Memory B cell (primary cell): ENCODE measurements at regions not wholly inside any gene's neighbourhood (a gene's known extent, or its start where the extent isn't known, plus 50 kb on each side); places are given as distances from the start of the nearest gene placed in this dataset.
"Not testable (repeated sequence)": the region's sequence is repeated elsewhere in the genome, so short reads cannot be mapped to it uniquely, and the experiment has no call there.

Source experiments
- ATAC-seq: fragments of 150-1000 bp; cut with Tn5 transposase; 2 replicates; pipeline ENCODE4 v1.10.0; 2021; ENCODE audit warnings: low read depth, mild to moderate bottlenecking, moderate library complexity
- DNase-seq, 2 donors: peaks; one replicate each; pipeline ENCODE4 v3.0.0; 2022; ENCODE audit warnings: low spot score in 2 of 2
- H3K27ac Mint-ChIP-seq: one replicate; pipeline ENCODE4 v1.8.0; 2022; ENCODE audit warnings: mild to moderate bottlenecking, moderate library complexity, mixed read lengths
- H3K27me3 Mint-ChIP-seq: one replicate; pipeline ENCODE4 v1.8.0; 2022; ENCODE audit warnings: mixed read lengths
- H3K36me3 Mint-ChIP-seq: one replicate; pipeline ENCODE4 v1.8.0; 2022; ENCODE audit warnings: mild to moderate bottlenecking, mixed read lengths
- H3K4me1 Mint-ChIP-seq: one replicate; pipeline ENCODE4 v1.8.0; 2022; ENCODE audit warnings: mixed read lengths
- H3K4me3 Mint-ChIP-seq: one replicate; pipeline ENCODE4 v1.8.0; 2022; ENCODE audit warnings: mild to moderate bottlenecking, moderate library complexity, mixed read lengths
- H3K9me3 Mint-ChIP-seq: one replicate; pipeline ENCODE4 v1.8.0; 2022; ENCODE audit warnings: mixed read lengths

GRCh38 chr5:130501151-130501865, 597.0 kb downstream of the CHSY3 start:
- Mint-ChIP-seq H3K27me3 (no peaks in the 10 kb centered on the region), H3K27ac (no peak overlapping the region), H3K36me3 (no peaks in the 10 kb centered on the region), H3K4me3 (no peak overlapping the region), H3K9me3 (peaks cover 5% of the 10 kb centered on the region), H3K4me1 (no peaks in the 10 kb centered on the region)
- ATAC-seq (no peak), DNase-seq (no peak)

- H3K27me3 Mint-ChIP-seq, H3K9me3 Mint-ChIP-seq, H3K36me3 Mint-ChIP-seq: not testable (repeated sequence)
Measured at GRCh38 chr5:130500495-130500894, 596.2 kb downstream of the CHSY3 start.

GRCh38 chr5:130496215-130496614, 592.0 kb downstream of the CHSY3 start:
- no peaks in the 10 kb centered on the region for H3K27me3 Mint-ChIP-seq
- no peaks in the 10 kb centered on the region for H3K4me1 Mint-ChIP-seq
- ATAC-seq, result no peak
- no peak for DNase-seq
- H3K27ac Mint-ChIP-seq, result no peak overlapping the region
- H3K4me3 Mint-ChIP-seq, result no peak overlapping the region
- peaks cover 6% of the 10 kb centered on the region for H3K9me3 Mint-ChIP-seq
- no peaks in the 10 kb centered on the region for H3K36me3 Mint-ChIP-seq

More at GRCh38 chr5:130500495-130500894, 596.2 kb downstream of the CHSY3 start:
- H3K4me3 Mint-ChIP-seq, H3K4me1 Mint-ChIP-seq, H3K27ac Mint-ChIP-seq, DNase-seq, ATAC-seq: not testable (repeated sequence)

- no peak overlapping the region for H3K4me3 Mint-ChIP-seq
- H3K27ac Mint-ChIP-seq, result no peak overlapping the region
- peaks cover 2% of the 10 kb centered on the region for H3K9me3 Mint-ChIP-seq
- no peaks in the 10 kb centered on the region for H3K36me3 Mint-ChIP-seq
- DNase-seq, result no peak
- no peaks in the 10 kb centered on the region for H3K27me3 Mint-ChIP-seq
- H3K4me1 Mint-ChIP-seq, result no peaks in the 10 kb centered on the region
- ATAC-seq, result no peak
Measured at GRCh38 chr5:130488252-130488651, 584.0 kb downstream of the CHSY3 start.

- no peak overlapping the region for H3K27ac Mint-ChIP-seq
- ATAC-seq, result no peak
- no peaks in the 10 kb centered on the region for H3K4me1 Mint-ChIP-seq
- H3K4me3 Mint-ChIP-seq, result no peak overlapping the region
- H3K27me3 Mint-ChIP-seq, result peaks cover 4% of the 10 kb centered on the region
- H3K36me3 Mint-ChIP-seq, result no peaks in the 10 kb centered on the region
- peaks cover 13% of the 10 kb centered on the region for H3K9me3 Mint-ChIP-seq
- DNase-seq, result no peak
Measured at GRCh38 chr5:130479045-130479804, 575.0 kb downstream of the CHSY3 start.

- Mint-ChIP-seq H3K36me3 (no peaks in the 10 kb centered on the region), H3K27ac (no peak overlapping the region), H3K4me3 (no peak overlapping the region), H3K27me3 (no peaks in the 10 kb centered on the region), H3K9me3 (peaks cover 17% of the 10 kb centered on the region), H3K4me1 (no peaks in the 10 kb centered on the region)
- DNase-seq (no peak), ATAC-seq (no peak)
Measured at GRCh38 chr5:130476325-130476724, 572.1 kb downstream of the CHSY3 start.

GRCh38 chr5:130462516-130462915, 558.3 kb downstream of the CHSY3 start:
- H3K36me3 Mint-ChIP-seq, result no peaks in the 10 kb centered on the region

GRCh38 chr5:130455175-130455574, 550.9 kb downstream of the CHSY3 start:
- H3K27me3 Mint-ChIP-seq, result no peaks in the 10 kb centered on the region

More at GRCh38 chr5:130462516-130462915, 558.3 kb downstream of the CHSY3 start:
- no peak overlapping the region for H3K4me3 Mint-ChIP-seq
- no peak for DNase-seq
- no peak for ATAC-seq
- H3K27me3 Mint-ChIP-seq, result no peaks in the 10 kb centered on the region
- H3K4me1 Mint-ChIP-seq, result no peaks in the 10 kb centered on the region
- no peak overlapping the region for H3K27ac Mint-ChIP-seq
- peaks cover 2% of the 10 kb centered on the region for H3K9me3 Mint-ChIP-seq

GRCh38 chr5:130452744-130453143, 548.5 kb downstream of the CHSY3 start:
- Mint-ChIP-seq H3K4me1 (no peaks in the 10 kb centered on the region), H3K4me3 (no peak overlapping the region), H3K9me3 (peaks cover 10% of the 10 kb centered on the region), H3K27me3 (no peaks in the 10 kb centered on the region), H3K36me3 (no peaks in the 10 kb centered on the region), H3K27ac (no peak overlapping the region)
- no peak for ATAC-seq
- no peak for DNase-seq

More at GRCh38 chr5:130455175-130455574, 550.9 kb downstream of the CHSY3 start:
- Mint-ChIP-seq H3K4me3 (no peak overlapping the region), H3K36me3 (no peaks in the 10 kb centered on the region), H3K9me3 (peaks cover 10% of the 10 kb centered on the region), H3K27ac (no peak overlapping the region), H3K4me1 (no peaks in the 10 kb centered on the region)
- DNase-seq (no peak), ATAC-seq (no peak)

- Mint-ChIP-seq H3K27me3 (no peaks in the 10 kb centered on the region), H3K9me3 (peaks cover 15% of the 10 kb centered on the region), H3K4me1 (no peaks in the 10 kb centered on the region), H3K27ac (no peak overlapping the region), H3K4me3 (no peak overlapping the region), H3K36me3 (peaks cover 2% of the 10 kb centered on the region)
- DNase-seq (no peak), ATAC-seq (no peak)
Measured at GRCh38 chr5:130436430-130436829, 532.2 kb downstream of the CHSY3 start.

- no peak for DNase-seq
- Mint-ChIP-seq H3K9me3 (no peaks in the 10 kb centered on the region), H3K27ac (no peak overlapping the region), H3K36me3 (no peaks in the 10 kb centered on the region), H3K4me1 (no peaks in the 10 kb centered on the region), H3K27me3 (no peaks in the 10 kb centered on the region), H3K4me3 (no peak overlapping the region)
- no peak for ATAC-seq
Measured at GRCh38 chr5:130427222-130427955, 523.1 kb downstream of the CHSY3 start.

- ATAC-seq (no peak), DNase-seq (no peak)
- Mint-ChIP-seq H3K36me3 (no peaks in the 10 kb centered on the region), H3K4me1 (no peaks in the 10 kb centered on the region), H3K4me3 (no peak overlapping the region), H3K27me3 (no peaks in the 10 kb centered on the region), H3K27ac (no peak overlapping the region), H3K9me3 (no peaks in the 10 kb centered on the region)
Measured at GRCh38 chr5:130425424-130425823, 521.2 kb downstream of the CHSY3 start.

GRCh38 chr5:130424341-130424740, 520.1 kb downstream of the CHSY3 start:
- H3K4me1 Mint-ChIP-seq, result no peaks in the 10 kb centered on the region
- H3K27me3 Mint-ChIP-seq, result no peaks in the 10 kb centered on the region
- DNase-seq (no peak), ATAC-seq (no peak)
- H3K36me3 Mint-ChIP-seq, result no peaks in the 10 kb centered on the region
- peaks cover 1% of the 10 kb centered on the region for H3K9me3 Mint-ChIP-seq
- no peak overlapping the region for H3K4me3 Mint-ChIP-seq
- no peak overlapping the region for H3K27ac Mint-ChIP-seq

GRCh38 chr5:130402906-130403305, 498.6 kb downstream of the CHSY3 start:
- no peak for ATAC-seq
- Mint-ChIP-seq H3K36me3 (no peaks in the 10 kb centered on the region), H3K27me3 (no peaks in the 10 kb centered on the region), H3K4me1 (no peaks in the 10 kb centered on the region), H3K9me3 (peaks cover 3% of the 10 kb centered on the region), H3K4me3 (no peak overlapping the region), H3K27ac (no peak overlapping the region)
- no peak for DNase-seq
